Suppressor macrophage treated with lipopolysaccharide for 1 hour (primary cell): ENCODE measurements at regions not wholly inside any gene's neighbourhood (a gene's known extent, or its start where the extent isn't known, plus 50 kb on each side); places are given as distances from the start of the nearest gene placed in this dataset.
"Not testable (repeated sequence)": the region's sequence is repeated elsewhere in the genome, so short reads cannot be mapped to it uniquely, and the experiment has no call there.

Source experiments
- DNase-seq, 3 donors: peaks; one replicate each; pipeline ENCODE4 v3.0.0-alpha.2; 2020 to 2022

- DNase-seq = no peak
These were observed 76.4 kb downstream of the PHAX start for GRCh38 chr5:126677121-126677520.

GRCh38 chr5:126680191-126680817 is 79.6 kb downstream of the PHAX start:
- no peak for DNase-seq

DNA sequence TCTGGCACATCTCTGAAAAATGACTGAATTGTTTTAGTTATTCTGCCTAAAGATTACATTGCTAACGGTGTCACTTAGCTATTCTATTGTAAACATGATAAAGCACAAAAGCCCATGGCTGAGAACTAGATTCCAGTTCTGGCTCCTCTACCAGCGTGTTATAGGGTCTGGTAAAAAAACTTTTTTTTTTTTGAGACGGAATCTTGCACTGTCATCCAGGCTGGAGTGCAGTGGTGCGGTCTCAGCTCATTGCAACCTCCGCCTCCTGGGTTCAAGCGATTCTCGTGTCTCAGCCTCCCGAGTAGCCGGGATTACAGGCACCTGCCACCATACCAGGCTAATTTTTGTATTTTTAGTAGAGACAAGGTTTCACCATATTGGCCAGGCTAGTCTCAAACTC is 80.6 kb downstream of the PHAX start:
- not testable (repeated sequence) for DNase-seq

GRCh38 chr5:126681970-126682369 is 81.2 kb downstream of the PHAX start:
- DNase-seq = no peak

DNA sequence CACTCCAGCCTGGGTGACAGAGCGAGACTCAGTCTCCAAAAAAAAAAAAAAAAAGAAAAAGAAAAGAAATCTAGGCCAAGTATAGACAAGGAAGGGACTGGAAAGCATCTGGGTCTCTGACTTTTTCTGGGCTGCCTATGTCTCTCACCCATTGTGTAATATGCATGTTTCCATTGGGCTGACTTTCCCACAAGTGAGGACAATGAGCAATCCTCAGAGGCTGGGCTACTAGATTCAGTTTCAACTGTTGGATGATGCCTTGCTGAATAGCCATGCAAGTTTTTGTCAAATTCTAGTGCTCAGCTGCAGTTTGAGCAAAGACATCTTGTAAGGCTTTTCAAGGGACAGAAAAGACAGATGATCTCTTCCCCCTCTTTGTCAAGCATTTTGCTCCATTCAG is 82.1 kb downstream of the PHAX start:
- peak; percentile 14 to 46 (median 21) for DNase-seq

- DNase-seq = no peak
These were observed 83.2 kb downstream of the PHAX start for GRCh38 chr5:126683912-126684311.

DNA sequence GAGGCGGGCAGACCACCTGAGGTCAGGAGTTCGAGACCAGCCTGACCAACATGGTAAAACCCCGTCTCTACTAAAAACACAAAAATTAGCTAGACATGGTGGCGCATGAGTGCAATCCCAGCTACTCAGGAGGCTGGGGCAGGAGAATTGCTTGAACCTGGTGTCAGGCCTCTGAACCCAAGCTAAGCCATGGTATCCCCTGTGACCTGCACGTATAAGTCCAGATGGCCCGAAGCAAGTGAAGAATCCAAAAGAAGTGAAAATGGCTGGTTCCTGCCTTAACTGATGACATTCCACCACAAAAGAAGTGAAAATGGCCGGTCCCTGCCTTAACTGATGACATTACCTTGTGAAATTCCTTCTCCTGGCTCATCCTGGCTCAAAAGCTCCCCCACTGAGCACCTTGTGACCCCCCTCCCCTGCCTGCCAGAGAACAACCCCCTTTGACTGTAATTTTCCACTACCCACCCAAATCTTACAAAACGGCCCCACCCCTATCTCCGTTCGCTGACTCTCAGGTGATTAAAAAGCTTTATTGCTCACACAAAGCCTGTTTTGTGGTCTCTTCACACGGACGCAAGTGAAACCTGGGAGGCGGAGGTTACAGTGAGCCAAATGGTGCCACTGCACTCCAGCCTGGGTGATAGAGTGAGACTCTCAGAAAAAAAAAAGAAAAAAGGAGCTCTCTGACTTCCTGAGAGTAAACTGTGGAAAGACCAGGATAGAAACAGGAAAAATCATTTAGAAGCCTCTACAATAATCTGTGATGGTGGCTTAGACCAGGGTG is 84.1 kb downstream of the PHAX start:
- not testable (repeated sequence) for DNase-seq

GRCh38 chr5:126686451-126687126 is 85.8 kb downstream of the PHAX start:
- DNase-seq = no peak

DNA sequence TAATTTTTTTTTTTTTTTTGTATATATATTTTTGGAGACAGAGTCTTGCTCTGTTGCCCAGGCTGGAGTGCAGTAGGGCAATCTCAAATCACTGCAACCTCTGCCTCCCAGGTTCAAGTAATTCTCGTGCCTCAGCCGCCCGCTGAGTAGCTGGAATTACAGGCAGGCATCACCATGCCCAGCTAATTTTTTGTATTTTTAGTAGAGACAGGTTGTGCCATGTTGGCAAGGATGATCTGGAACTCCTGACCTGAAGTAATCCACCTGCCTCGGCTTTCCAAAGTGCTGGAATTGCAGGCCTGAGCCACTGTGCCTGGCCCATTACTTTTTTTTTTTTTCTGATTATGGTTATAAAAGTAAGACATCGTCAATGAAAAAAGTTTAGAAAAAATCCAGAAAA is 84.0 kb upstream of the LMNB1 start:
- DNase-seq = no peak

DNA sequence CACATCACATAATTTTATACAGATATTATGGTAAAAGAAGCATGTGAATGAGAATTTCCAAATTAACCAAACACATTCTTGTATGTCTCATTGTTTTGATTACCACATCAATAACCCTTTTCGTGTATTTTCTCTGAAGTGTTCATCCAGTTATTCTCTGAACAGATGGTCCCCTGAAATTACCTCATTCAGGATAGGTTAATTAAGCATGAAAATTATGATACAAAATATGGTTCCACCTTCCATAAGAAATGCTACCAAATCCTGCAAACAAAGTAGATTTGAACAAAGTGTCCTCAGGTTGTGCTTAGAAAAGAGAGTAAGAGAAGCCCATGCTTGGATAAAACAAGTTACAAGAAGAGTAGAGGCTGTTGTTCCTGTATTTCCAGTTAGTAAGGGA is 83.1 kb upstream of the LMNB1 start:
- no peak for DNase-seq

DNA sequence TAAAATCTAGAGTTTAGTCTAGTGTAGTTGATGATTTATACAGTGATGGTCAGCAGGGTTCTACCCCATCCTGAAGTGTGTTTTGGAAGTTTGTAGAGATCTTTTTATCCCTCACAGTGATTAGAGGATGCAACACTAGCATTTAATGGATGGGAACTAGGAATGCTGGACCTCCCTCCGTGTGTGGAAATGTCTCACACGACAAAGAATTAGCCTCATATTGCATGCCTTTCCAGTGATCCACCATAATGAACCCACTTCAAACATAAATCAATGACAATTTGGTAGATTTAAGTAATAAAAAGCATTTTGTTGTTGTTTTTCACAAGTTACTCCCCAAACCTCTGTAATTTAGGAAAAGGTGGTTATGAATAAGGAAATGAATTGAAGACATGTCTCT is 82.5 kb upstream of the LMNB1 start:
- no peak for DNase-seq

- DNase-seq = peak; percentile 54 to 84 (median 82)
These were observed 81.8 kb upstream of the LMNB1 start for GRCh38 chr5:126695091-126695490.

DNA sequence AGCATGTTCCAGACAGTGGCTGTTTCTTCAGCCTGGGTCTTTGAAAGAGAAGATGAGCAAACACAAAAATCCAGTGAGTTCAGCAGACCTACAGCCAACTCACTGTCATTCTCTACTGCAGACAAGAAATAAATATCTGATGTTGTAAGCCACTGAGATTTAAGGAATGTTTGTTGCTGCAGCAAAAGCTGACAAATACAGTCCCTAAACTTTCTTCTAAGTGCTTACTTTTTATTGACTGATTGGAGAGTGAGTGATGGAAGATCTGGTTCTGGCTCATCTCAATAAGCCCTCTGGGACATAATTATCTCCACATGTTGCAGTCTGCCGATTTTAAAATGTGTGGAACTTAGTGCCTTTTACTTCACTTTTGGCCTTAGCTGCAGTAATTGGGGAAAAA is 69.9 kb upstream of the LMNB1 start:
- no peak for DNase-seq

- DNase-seq = no peak
These were observed 61.2 kb upstream of the LMNB1 start for GRCh38 chr5:126715765-126716164.

DNA sequence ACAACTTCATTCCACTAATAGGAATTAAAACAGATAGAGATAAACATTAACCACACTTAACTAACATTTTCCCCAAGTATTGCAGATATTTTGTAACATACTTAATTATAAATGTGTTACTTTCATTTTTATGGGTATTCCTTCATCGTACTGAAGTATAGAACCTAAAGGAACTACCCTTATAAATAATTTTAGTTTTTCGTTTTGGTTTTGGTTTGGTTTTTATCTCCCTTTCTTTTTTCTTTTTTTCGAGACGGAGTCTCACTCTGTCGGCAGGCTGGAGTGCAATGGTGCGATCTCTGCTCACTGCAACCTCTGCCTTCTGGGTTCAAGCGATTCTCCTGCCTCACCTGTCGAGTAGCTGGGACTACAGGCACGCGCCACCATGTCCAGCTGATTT is 60.1 kb upstream of the LMNB1 start:
- DNase-seq = no peak

DNA sequence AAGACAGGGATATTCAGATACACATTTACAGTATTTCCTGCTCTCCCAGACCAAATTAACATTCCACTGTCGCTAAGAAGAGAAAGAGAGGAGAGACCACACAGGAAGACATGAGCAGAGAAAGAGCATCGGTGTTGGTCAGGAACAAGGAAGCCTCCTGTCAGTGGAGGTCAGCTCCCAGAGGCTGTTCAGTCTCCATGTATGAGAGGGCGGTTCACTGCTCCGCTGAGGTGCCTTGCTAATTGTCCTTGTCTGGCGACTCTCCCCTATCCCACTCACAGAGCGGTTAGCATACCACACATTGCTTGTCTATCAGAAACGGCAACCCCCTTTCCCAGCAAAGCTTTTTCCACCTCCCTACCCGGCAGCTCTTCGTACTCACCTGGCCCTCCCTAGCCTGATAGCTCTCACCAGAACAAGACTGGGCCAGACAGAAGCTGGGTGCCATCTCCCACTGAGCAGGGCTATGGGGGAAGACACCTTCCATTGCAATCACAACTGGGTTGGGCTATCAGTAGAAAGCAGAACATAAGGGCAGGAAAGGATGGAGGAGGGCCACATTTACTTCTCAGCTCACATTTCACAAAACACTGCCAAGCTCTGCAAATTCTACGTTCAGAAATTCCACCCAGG is 58.6 kb upstream of the LMNB1 start:
- no peak for DNase-seq

GRCh38 chr5:126720369-126720768 is 56.6 kb upstream of the LMNB1 start:
- DNase-seq = no peak

DNA sequence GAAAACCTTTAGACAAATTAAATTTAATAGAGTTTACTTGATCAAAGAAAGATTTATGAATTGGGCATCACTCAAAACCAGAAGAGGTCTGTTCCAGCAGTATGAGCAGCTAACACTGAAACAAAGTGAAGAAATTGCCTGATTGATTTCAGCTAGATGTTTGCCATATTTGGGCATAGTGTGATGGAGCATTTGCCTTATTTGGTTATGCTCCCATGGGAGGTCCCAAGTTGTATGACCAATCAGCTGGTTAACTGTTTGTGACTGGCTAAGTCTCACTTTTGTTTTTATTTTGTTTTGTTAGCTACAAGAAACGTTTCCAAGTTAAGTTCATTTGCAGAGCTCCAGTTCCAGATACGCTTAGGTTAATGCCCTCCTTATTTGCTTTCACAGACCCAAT is 53.3 kb upstream of the LMNB1 start:
- DNase-seq = no peak
